ENCODE measurements at regions not wholly inside any gene's neighbourhood (a gene's known extent, or its start where the extent isn't known, plus 50 kb on each side); places are given as distances from the start of the nearest gene placed in this dataset.

GRCh38 chr12:112685321-112685720, 106.2 kb upstream of the RPH3A start:
- Histone ChIP-seq H3K9me3 (ENCODE audit: control insufficient read depth, insufficient read depth, low read depth, low read length) (no peaks in the 10 kb centered on the region), H3K4me1 (ENCODE audit: control insufficient read depth, insufficient read depth, low read length) (no peaks in the 10 kb centered on the region), H3K27ac (ENCODE audit: extremely low read depth, low read depth, low read length) (no peak overlapping the region), H3K36me3 (ENCODE audit: control insufficient read depth in 2 of 2, insufficient read depth in 1 of 2, low read length in 2 of 2) (no peaks in the 10 kb centered on the region), H3K4me3 (ENCODE audit: low read depth, low read length) (no peak overlapping the region)
- TF ChIP-seq ZNF18 (tag by site-specific recombination; IDR thresholded peaks at IDR 0.05): no peak
- TF ChIP-seq ZNF548 (tag by site-specific recombination; IDR thresholded peaks at IDR 0.05): no peak
- no peak for TF ChIP-seq HOXA7 (CRISPR knock-in tag; IDR thresholded peaks at IDR 0.05; ENCODE audit: borderline replicate concordance)
- TF ChIP-seq KLF8 (tag by site-specific recombination; IDR thresholded peaks at IDR 0.05): no peak
- no peak for TF ChIP-seq ZNF658 (tag by site-specific recombination; IDR thresholded peaks at IDR 0.05)
- no peak for TF ChIP-seq ZFP3 (tag by site-specific recombination; IDR thresholded peaks at IDR 0.05; ENCODE audit: low read depth)
- TF ChIP-seq ZNF48 (tag by site-specific recombination; IDR thresholded peaks at IDR 0.05): no peak
- TF ChIP-seq ZNF660 (tag by site-specific recombination; IDR thresholded peaks at IDR 0.05): no peak
- no peak for TF ChIP-seq ZNF449 (tag by site-specific recombination; IDR thresholded peaks at IDR 0.05)
- TF ChIP-seq ZNF223 (tag by site-specific recombination; IDR thresholded peaks at IDR 0.05): no peak
- ChIA-PET CTCF (no interaction called here), POLR2A (no interaction called here)

GRCh38 chr12:112686373-112686772, 105.2 kb upstream of the RPH3A start:
- ChIA-PET POLR2A (no interaction called here), CTCF (interaction anchor here (0.6 kb wide), 1 partner anchor 398 kb away, joined by 3 read pairs; no protein-coding TSS in a partner anchor)
- Histone ChIP-seq H3K27ac (ENCODE audit: extremely low read depth, low read depth, low read length) (no peak overlapping the region), H3K9me3 (ENCODE audit: control insufficient read depth, insufficient read depth, low read depth, low read length) (no peaks in the 10 kb centered on the region), H3K4me1 (ENCODE audit: control insufficient read depth, insufficient read depth, low read length) (no peaks in the 10 kb centered on the region), H3K4me3 (ENCODE audit: low read depth, low read length) (no peak overlapping the region), H3K36me3 (ENCODE audit: control insufficient read depth in 2 of 2, insufficient read depth in 1 of 2, low read length in 2 of 2) (no peaks in the 10 kb centered on the region)
- TF ChIP-seq ZBTB17 (tag by site-specific recombination; IDR thresholded peaks at IDR 0.05) (peak; percentile 41; the same call in 1 of the 2 replicates), ZNF792 (tag by site-specific recombination; IDR thresholded peaks at IDR 0.05) (no peak), PRDM1 (tag by site-specific recombination; IDR thresholded peaks at IDR 0.05) (no peak), ZNF558 (tag by site-specific recombination; IDR thresholded peaks at IDR 0.05) (no peak), TSHZ1 (tag by site-specific recombination; IDR thresholded peaks at IDR 0.05; ENCODE audit: borderline replicate concordance) (no peak), ZNF391 (tag by site-specific recombination; IDR thresholded peaks at IDR 0.05; ENCODE audit: borderline replicate concordance, low read depth) (no peak), ZNF214 (tag by site-specific recombination; IDR thresholded peaks at IDR 0.05; ENCODE audit: borderline replicate concordance) (no peak), BCL11A (tag by site-specific recombination; IDR thresholded peaks at IDR 0.05; ENCODE audit: low read depth) (no peak), ZFP41 (tag by site-specific recombination; IDR thresholded peaks at IDR 0.05; ENCODE audit: borderline replicate concordance) (no peak), BCL6B (tag by site-specific recombination; IDR thresholded peaks at IDR 0.05) (no peak)
- TF ChIP-seq, protein P1, sequence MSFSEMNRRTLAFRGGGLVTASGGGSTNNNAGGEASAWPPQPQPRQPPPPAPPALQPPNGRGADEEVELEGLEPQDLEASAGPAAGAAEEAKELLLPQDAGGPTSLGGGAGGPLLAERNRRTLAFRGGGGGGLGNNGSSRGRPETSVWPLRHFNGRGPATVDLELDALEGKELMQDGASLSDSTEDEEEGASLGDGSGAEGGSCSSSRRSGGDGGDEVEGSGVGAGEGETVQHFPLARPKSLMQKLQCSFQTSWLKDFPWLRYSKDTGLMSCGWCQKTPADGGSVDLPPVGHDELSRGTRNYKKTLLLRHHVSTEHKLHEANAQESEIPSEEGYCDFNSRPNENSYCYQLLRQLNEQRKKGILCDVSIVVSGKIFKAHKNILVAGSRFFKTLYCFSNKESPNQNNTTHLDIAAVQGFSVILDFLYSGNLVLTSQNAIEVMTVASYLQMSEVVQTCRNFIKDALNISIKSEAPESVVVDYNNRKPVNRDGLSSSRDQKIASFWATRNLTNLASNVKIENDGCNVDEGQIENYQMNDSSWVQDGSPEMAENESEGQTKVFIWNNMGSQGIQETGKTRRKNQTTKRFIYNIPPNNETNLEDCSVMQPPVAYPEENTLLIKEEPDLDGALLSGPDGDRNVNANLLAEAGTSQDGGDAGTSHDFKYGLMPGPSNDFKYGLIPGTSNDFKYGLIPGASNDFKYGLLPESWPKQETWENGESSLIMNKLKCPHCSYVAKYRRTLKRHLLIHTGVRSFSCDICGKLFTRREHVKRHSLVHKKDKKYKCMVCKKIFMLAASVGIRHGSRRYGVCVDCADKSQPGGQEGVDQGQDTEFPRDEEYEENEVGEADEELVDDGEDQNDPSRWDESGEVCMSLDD (tag by site-specific recombination; IDR thresholded peaks at IDR 0.05): no peak
- TF ChIP-seq, protein P2, sequence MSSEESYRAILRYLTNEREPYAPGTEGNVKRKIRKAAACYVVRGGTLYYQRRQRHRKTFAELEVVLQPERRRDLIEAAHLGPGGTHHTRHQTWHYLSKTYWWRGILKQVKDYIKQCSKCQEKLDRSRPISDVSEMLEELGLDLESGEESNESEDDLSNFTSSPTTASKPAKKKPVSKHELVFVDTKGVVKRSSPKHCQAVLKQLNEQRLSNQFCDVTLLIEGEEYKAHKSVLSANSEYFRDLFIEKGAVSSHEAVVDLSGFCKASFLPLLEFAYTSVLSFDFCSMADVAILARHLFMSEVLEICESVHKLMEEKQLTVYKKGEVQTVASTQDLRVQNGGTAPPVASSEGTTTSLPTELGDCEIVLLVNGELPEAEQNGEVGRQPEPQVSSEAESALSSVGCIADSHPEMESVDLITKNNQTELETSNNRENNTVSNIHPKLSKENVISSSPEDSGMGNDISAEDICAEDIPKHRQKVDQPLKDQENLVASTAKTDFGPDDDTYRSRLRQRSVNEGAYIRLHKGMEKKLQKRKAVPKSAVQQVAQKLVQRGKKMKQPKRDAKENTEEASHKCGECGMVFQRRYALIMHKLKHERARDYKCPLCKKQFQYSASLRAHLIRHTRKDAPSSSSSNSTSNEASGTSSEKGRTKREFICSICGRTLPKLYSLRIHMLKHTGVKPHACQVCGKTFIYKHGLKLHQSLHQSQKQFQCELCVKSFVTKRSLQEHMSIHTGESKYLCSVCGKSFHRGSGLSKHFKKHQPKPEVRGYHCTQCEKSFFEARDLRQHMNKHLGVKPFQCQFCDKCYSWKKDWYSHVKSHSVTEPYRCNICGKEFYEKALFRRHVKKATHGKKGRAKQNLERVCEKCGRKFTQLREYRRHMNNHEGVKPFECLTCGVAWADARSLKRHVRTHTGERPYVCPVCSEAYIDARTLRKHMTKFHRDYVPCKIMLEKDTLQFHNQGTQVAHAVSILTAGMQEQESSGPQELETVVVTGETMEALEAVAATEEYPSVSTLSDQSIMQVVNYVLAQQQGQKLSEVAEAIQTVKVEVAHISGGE (tag by site-specific recombination; conservative IDR thresholded peaks at IDR 0.05; ENCODE audit: low read depth): no peak

Measured in HEK293 (cell line).